ENCODE measurements at regions not wholly inside any gene's neighbourhood (a gene's known extent, or its start where the extent isn't known, plus 50 kb on each side); places are given as distances from the start of the nearest gene placed in this dataset.
A peak's percentile ranks its signal among the peaks of the same experiment; 100 is the strongest.
"Not testable (repeated sequence)": the region's sequence is repeated elsewhere in the genome, so short reads cannot be mapped to it uniquely, and the experiment has no call there.

DNA sequence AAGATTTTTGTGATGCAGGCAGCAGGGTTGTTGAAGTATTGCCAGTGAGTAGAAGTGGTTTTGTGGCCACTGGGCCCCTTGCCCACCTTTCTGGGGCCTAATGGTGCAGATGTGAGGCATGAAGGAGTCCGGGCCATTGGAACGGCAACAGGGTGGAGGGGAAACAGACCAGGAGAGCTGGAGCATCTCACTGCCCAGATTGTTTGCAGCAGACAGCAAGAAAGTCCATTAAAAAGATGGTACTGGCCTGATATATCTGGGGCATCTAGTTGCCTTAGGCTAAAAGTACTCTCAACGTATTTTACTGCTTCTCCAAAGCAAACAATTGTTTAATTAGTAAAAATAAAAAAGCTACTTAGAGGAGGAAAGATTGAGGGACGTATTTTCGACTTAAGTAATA lies 298.4 kb downstream of the SATB1 start:
- no peak for DNase-seq

DNA sequence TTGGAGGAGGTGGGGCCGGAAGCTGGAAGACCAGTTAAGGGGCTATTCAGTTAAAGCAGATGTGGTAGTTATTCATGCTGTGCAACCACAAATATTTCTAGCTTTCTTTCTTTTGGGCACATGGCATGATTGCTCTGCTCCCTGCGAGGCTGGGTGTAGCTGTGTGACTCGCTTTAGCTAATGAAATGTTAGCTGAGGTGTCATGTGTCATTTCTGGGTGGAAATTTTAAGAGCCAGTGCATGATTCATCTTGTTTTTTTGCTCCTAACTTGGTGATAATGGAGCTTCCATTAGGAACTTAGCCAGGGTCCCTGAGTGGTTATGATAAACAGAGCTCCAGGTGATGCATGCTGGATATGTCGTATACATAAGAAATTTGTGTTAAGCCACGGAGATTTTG lies 300.6 kb downstream of the SATB1 start:
- peak in 1 of 3 donors; percentile 58 for DNase-seq

DNA sequence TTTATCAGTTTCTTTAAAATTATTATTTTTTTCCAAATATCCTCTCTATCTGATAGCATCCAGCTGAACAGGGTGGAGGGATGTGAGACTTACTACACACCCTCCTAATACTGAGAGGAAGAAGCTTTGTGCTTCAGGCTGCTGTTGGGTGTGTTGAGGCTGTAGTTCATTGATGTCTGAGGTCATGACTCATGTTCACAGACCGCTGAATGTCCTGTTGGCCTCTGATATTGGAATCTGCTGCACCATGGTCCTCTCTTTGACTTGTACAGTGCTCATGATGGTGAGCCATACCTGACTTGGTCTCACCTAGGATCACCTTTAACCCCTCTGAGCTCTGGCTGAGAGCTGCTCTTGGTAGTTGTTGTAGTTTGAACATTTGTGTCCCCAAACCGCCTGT lies 302.9 kb downstream of the SATB1 start:
- DNase-seq, result no peak

DNA sequence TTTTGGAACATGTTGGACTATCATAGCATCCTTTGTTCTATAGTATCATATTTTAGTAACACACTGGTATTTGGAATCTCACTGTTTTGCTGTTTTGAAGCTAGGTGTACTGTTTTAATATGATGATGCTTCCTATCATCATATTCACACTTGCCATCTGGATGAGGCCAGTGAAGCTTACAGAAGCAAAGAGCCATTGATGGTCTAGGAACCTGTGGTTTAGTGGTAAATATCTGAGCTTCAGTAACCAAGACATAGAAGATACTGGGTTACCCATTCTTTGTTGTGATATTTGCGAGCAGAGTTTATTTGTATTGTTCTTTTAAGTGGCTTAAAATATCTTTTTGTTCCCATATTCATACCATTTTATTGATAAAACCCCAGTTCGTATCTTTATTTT lies 304.1 kb downstream of the SATB1 start:
- no peak for DNase-seq

DNA sequence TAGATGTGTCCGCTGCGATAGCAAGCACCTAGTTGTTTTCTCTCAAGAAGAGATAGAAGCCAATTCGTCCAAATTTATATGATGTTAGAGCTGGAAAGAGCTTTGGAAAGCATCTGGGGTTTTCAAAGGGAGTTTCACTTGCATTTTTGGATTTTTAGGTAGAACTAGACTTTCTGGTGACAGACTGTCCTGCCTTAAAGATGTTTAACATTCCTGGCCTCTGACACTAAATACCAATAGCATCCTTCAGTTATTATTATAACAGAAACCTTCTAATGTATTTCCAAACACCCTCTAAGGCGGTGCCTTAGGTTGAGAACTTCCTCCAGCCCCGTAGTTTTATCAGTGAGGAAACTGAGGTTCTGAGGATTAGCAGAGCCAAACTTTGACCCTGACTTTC lies 305.3 kb downstream of the SATB1 start:
- DNase-seq, result no peak

DNA sequence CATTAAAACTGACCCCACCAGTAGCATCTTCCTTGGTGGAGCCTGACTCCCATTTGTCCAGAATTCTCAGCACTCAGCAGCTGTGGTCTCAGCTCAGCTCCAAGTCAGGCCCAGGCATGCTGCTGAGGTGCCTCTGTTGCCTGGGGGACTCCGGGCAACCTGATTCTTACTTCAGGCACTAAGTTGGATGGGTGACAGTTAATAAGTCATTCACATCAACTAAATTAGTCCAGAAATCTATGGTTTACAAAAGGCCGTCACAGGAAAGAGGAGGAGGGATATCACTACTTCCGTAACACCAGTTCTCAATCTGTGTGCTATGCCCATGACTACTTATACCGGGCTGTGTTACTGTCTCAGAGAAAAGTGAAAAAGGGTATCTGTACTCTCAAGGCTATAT lies 310.2 kb downstream of the SATB1 start:
- no peak for DNase-seq

DNA sequence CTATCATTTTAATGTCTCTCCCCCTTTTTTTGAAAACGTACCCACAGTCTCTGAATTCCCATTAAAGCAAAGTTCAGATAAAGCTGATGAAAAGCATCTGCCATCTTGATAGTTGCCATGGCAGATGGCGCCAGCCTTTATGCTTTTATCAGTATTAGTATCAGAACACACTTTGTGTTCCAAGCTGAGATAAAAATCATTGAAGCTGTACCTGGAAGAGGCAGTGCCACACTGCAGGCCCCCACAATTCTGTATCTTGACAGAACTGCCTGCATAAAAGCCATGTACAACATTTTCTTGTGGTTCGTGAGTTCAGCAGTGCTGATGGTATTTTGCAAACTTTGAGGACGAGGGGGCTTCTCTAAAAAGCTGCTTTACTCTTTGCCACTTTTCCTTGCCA lies 311.7 kb downstream of the SATB1 start:
- DNase-seq, result no peak

DNA sequence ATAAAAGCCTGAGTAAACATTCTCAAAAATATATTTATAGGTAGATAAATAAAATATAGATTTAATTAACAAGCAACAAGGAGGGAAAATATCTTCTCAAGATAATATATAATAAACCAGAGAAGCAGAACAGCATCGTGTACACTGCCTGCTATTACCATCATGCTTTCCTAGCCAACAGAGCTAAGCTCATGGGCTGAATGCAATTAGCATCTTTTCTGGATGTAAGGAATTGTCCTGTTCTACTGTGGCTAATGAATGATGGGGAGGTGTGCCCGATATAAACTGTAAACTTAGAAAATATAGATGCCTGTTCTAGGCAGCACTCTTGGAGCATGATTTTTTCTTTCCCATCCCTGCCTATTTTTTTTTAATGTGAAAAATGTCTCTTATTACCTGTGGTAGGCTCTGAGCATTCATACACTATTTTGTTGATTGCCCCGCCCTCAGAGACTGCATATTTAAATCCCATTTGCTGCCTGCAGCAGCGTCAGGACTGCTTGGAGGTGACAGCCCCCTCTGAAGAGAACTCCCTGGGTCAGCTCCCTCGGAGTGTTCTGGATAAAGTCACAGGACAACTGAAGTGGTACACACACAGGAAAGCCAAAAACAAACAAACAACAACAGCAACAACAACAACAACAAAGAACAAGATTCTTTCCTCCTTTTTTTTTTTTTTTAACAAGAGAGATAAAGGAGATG lies 312.3 kb downstream of the SATB1 start:
- DNase-seq, result no peak

DNA sequence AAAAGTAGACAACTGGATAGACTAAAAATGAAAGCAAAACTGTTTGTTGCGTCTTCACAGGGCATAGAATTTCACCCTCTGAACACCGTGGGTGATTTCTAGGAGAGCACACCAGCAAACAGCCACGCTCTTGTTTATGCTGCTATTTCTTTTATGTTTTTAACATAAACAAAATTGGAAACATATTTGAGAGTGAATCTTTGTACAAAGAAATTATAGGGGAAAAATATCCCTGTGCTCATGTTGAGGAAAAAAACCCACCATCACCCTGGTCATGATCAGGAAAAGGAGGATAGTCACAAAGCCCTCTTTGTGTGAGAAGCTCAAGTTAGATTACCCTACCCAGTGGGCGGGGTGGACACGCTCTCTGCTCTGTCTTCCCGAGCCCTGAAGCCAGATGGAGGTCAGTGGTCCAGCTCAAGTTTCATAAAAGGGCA lies 313.3 kb downstream of the SATB1 start:
- DNase-seq, result peak in 2 of 3 donors; percentile 12 to 35

DNA sequence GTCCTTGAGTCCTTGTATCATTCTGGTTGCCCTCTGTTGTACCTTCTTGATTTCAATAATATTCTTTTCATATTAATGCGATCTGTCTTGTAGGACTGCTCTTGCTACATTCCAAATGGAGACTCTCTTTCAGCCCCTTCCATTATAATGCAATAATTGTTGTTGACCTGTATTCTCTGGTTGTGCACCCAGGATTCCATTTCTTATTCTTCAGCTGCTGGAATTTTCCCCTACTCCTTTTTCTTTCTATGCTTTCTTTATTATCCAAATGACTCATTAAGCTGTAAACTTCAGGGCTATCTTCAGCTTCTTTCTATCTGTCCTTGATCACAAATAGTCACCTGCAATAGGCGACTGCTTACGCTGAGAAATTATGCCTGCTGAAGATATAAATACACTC lies 321.5 kb downstream of the SATB1 start:
- DNase-seq, result no peak

DNA sequence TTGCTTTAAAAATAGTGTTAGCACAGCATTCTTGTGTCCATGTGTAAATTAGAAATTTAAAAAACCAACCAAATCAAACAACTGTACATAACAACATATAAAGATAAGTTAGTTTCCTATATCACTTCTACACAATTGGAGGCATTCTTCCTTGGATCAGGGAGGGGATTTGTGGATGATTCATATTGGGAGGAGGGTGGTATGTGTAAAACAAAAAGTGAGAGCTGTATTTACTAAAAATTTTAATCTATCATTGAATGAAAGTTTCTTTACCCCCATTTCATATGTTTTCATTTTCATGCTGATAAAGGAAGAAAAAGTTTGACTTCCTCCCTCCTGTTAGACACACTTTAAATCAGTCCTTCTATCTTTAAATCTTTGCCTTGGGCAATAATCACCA lies 325.0 kb downstream of the SATB1 start:
- DNase-seq, result no peak

DNA sequence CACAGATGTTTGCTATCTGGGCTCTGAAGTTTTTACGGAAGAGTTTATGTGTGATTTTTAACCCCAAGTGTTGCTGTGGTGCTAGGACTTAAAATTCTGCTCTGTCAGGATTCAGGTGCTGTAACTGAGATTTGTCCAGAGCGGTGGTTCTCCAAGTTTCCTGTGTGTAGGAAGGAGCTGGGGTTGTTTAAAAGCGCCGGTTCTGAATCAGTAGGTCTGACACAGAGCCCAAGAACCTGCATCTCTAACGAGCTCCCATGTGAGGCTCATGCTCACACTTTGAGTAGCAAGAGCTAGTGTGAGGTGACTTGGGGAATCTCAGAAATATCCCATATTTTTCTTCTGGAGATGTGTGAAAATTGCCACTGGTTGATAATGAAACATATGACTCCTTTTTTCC lies 325.5 kb downstream of the SATB1 start:
- no peak for DNase-seq

DNA sequence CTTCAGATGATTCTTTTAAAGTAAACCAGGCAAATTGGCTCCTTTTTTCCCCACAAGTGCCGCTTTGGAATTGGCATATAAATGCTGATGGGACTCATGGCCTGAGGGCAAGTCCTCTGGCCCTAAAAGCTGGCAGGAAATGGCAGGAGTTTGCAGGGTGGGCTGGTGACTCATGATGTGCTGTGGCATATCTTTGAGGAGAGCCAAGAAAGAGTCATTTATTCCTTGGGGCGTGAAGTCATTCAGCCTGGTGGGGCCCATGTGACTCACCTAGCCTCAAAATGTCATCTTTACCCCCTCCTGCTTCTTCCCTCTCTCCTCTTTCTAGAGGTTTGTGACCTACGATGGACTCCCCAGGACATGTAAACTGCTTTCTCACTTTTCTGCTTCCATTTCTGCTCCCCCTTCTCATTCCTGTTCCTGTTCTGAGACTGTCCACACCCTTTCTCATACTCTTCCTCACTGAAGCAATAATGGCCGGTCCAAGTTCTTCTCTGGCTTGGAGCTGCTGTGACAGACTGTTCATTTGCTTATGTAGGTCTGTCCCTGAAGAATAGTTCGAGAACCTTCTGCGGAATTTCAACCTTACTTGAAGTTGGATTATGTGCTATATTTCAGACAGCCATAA lies 326.1 kb downstream of the SATB1 start:
- peak in 1 of 3 donors; percentile 68 for DNase-seq

DNA sequence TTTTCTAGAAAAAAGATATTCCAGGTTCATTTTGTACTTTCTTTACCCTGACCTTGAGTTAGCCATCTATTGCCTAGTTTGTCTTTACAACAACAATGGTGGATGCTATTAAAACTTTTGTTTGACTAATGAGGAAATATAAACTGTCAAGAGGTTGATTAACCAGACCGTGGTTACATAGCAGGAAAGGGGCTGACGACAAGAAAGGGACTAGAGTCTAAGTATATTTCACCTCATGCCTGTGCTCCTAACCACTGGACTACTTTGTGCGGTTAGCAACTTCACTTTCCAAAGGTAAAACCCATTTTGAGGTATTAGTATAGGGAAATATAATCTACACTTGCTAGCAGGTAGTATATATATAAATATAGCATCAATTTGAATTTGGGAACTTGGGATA lies 327.1 kb downstream of the SATB1 start:
- DNase-seq, result no peak

DNA sequence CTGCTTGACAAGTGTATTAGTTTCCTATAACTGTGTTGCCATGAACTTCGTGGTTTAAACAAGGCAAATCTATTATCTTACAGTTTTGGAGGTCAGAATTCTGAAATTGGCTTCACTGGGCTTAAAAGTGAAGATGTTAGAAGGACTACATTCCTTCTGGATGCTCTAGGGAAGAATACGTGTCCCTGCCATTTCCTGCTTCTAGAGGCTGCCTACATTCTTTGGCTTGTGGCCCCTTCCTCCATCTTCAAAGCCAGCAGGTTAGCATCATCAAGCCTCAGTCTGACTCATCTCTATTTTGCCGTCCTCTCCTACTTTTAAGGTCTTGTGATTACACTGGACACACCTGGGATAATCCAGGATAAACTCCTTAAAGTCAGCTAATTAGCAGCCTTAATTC lies 327.7 kb downstream of the SATB1 start:
- DNase-seq, result no peak

DNA sequence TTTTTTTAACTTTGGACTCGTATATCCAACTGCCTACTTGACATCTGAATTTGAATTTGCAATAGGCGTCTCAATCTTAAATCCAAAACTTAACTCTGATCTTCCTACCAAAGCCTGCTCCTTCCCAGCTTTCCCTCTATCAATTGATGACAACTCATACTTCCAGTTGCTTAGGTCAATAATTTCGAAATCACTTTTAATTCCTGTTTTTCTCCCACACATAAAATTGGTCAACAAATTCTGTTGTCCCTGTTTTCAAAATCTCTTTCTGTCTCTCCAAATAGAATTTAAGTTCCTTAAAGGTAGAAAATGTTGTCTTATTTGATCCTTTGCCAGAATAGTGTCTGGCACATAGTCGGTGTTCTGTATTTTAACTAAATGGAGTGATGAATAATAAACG lies 332.4 kb downstream of the SATB1 start:
- DNase-seq, result no peak

DNA sequence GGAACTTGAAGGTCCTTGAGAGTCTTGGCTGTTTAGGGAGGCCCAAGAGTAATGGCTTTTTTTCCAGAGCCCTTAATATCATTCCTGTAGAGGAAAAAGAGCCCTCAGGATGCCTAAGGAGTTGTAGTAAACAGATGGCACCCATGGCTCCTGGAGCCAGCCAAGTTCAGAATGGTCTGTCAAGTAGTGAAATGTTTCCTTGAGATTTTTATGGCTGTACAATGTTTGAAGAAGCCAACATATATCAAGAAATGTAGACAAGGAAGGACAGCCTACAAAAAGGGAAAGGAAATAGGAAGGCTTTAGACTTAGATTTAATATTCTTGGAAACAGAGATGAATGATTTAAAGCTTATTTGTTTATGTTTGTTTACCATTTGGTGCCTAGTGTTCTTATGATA lies 334.8 kb downstream of the SATB1 start:
- no peak for DNase-seq

DNA sequence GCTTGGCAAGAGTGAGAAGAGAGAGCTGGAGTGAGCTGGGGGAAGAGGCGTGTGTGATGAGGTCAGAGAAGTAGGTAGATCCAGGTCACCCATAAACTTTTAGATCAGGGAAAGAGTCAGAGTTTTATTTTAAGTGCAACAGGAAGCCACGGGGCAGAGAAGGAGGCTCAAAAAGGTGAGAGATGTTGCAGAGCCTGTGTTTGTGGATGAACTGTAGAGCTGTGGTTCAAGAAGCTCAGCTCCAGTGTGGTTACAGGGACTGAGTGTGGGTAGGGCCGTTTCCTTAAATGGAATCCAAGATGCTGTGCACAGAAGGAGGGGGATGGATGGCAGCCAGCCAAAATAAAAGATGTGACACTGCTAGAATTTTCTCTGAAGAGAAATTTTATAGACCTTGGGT lies 337.2 kb downstream of the SATB1 start:
- DNase-seq, result no peak

DNA sequence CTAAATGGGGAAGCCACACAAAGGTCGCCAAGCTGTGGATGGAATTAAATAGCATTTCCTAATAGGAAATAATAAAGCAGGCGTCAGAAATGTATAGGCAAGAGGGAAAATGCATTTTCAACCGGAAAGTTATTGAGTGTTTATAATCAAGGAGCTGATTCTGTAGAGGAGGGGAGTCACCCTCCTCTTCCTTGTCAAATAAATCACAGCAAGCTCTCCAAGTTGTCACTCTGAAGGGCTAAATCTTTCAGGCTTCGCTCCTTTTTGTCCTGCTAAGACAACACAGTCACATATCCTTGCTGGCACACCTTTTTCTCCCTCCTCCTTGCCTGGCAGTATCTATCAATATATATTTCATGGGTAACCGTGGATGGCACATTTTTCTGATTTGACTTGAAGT lies 338.4 kb downstream of the SATB1 start:
- DNase-seq, result no peak

DNA sequence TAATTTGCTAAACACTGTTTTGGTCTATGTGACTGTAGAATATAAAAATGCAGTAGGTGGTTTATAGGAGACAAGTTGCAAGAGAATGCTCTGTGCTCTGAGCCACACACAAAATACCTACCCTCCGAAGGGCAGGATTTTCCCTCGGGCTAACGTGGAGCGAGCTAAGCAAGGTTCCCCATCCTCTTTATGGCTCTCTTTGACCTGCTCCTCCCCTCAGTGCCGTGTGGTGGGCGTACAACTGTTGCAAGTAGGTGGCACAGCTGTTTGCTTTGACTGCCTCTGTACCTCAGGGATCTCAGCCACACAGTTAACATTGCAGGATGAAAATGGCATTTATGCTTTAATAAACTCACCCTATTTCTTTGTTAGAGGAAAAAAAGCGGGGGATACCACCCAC lies 339.1 kb downstream of the SATB1 start:
- DNase-seq, result no peak

DNA sequence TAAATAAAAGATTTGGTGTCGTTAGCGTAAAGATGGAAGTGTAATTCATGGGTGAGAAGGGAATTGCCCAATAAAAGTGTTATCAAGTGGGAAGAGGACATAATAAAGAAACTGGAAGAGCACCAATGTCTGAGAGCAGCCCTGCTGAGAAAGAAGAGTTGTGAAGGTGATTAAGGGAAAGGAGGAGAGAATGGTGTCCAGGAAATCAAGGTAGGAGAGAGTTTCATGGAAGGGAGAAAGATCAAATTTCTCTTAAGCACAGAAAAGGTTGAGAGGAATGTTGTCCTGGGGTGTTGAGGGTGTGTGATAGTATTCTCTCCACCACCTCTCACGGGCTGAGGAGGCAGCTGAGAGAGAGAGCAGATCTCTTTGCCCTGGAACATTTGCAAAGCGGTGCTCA lies 339.7 kb downstream of the SATB1 start:
- no peak for DNase-seq

DNA sequence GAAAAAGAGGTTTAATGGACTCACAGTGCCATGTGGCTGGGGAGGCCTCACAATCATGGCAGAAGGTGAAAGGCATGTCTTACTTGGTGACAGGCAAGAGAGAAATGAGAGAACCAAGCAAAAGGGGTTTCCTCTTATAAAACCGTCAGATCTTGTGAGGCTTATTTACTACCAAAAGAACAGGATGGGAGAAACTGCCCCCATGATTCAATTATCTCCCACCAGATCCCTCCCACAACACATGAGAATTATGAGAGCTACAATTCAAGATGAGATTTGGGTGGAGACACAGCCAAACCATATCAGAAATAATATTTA lies 340.8 kb upstream of the TBC1D5 start:
- not testable (repeated sequence) for DNase-seq

DNA sequence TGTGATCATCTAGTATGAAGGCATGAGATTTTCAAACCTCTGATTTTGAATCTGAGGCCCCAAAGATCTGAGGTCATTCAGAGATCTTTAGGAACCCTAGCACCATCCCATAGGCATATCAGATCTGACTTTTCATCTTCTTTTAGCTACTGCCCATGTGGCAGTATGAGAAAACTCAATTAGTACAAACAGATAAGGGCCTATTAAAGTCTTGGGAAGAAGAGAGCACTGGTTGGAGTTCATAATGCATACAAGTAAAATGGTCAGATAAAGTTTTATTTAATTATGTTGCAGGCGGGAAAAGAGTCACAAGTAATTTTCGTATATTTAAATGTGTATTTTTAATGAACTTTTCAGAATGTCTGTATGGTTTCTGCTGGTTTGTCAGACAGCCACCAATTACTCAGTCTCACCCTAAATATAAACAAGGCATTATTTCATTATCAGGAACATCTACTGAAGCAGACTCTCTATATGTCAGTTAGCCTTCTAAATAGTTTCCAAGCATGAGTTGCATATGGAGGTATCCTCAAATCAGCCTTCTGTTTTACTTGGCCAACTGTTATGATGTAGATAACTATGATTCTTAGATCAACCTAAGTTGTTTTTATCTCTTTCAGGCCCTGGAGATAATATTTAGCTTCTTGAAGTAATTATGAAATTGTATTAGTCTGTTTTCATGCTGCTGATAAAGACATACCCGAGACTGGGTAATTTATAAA lies 340.3 kb upstream of the TBC1D5 start:
- DNase-seq, result no peak

Data from muscle of back (tissue), 3 donors.